Thyroid gland (tissue), 4 donors: ENCODE measurements at regions not wholly inside any gene's neighbourhood (a gene's known extent, or its start where the extent isn't known, plus 50 kb on each side); places are given as distances from the start of the nearest gene placed in this dataset.

Source experiments
- DNase-seq, 2 donors: peaks; one replicate each; pipeline ENCODE4 v3.0.0-alpha.2; 2019
- H3K27ac ChIP-seq, 3 donors: fragments of 200-600 bp; sonication (generic); 1 replicate in 2 of 3; 2 replicates in 1 of 3; pipeline ENCODE4 v1.5.1; 2016 to 2019; ENCODE audit warnings: mild to moderate bottlenecking in 1 of 3, moderate library complexity in 1 of 3
- H3K27me3 ChIP-seq: fragments of 200-600 bp; sonication (generic); one replicate; pipeline ENCODE4 v1.5.1; 2019
- H3K36me3 ChIP-seq, 2 donors: fragments of 200-600 bp; sonication (generic); one replicate each; pipeline ENCODE4 v1.5.1; 2016 to 2019
- H3K4me1 ChIP-seq, 2 donors: fragments of 200-600 bp; sonication (generic); one replicate each; pipeline ENCODE4 v1.5.1; 2017 to 2019
- H3K4me3 ChIP-seq, 3 donors: fragments of 200-600 bp; sonication (generic); replicated peaks in 1 of 3; 1 replicate in 2 of 3; 2 replicates in 1 of 3; pipeline ENCODE4 v1.5.1; 2016; ENCODE audit warnings: mild to moderate bottlenecking in 1 of 3
- H3K9me3 ChIP-seq: fragments of 200-600 bp; sonication (generic); one replicate; pipeline ENCODE4 v1.5.1; 2017
- CTCF ChIP-seq, 6 experiments: fragments of 200-600 bp in 3 of 6; fragments of 450-650 bp in 3 of 6; sonication (generic) in 3 of 6; IDR thresholded peaks; one replicate each; pipeline ENCODE4 v1.5.1; 2016 to 2019; ENCODE audit warnings: antibody characterized with exemption in 6 of 6, mild to moderate bottlenecking in 2 of 6, inconsistent platforms in 1 of 6, moderate library complexity in 1 of 6
- POLR2A ChIP-seq, 2 donors: fragments of 450-650 bp; IDR thresholded peaks; one replicate each; pipeline ENCODE4 v1.6.1; 2017; ENCODE audit warnings: antibody characterized with exemption in 2 of 2, mild to moderate bottlenecking in 2 of 2, moderate library complexity in 1 of 2
- whole genome bisulfite sequencing, 2 donors: methylation state at CpG; one replicate each; pipeline ENCODE4 v1.1.5; 2017; 5-methylcytosine and 5-hydroxymethylcytosine counted together
- intact Hi-C: fragments of 100-400 bp; cut with DNase I; formaldehyde crosslinking; loops from one replicate; pipeline ENCODE4 v1.15.1; 2023

GRCh38 chr2:167857416-167857815 is 390.0 kb downstream of the STK39 start:
- Histone ChIP-seq H3K36me3 (no peaks in the 10 kb centered on the region), H3K27ac (no peak overlapping the region), H3K4me1 (no peaks in the 10 kb centered on the region), H3K9me3 (no peaks in the 10 kb centered on the region), H3K27me3 (no peaks in the 10 kb centered on the region), H3K4me3 (no peak overlapping the region)
- DNase-seq = no peak
- intact Hi-C loops = no loop called here
- 51 to 69% methylated on average over 1 of the region's 1 CpG for WGBS, 2 donors
- TF ChIP-seq POLR2A (IDR thresholded peaks at IDR 0.05) = no peak
- no peak for TF ChIP-seq CTCF (IDR thresholded peaks at IDR 0.05)

- Histone ChIP-seq H3K9me3 (no peaks in the 10 kb centered on the region), H3K36me3 (no peaks in the 10 kb centered on the region), H3K27ac (no peak overlapping the region), H3K27me3 (no peaks in the 10 kb centered on the region), H3K4me1 (no peaks in the 10 kb centered on the region), H3K4me3 (no peak overlapping the region)
- no peak for TF ChIP-seq CTCF (IDR thresholded peaks at IDR 0.05)
- TF ChIP-seq POLR2A (IDR thresholded peaks at IDR 0.05) = no peak
- no peak for DNase-seq
- intact Hi-C loops = no loop called here
Observed at GRCh38 chr2:167856190-167856589, 391.2 kb downstream of the STK39 start.

- Histone ChIP-seq H3K27ac (no peak overlapping the region), H3K4me3 (no peak overlapping the region), H3K27me3 (no peaks in the 10 kb centered on the region), H3K4me1 (no peaks in the 10 kb centered on the region), H3K36me3 (no peaks in the 10 kb centered on the region), H3K9me3 (no peaks in the 10 kb centered on the region)
- intact Hi-C loops = no loop called here
- TF ChIP-seq CTCF (IDR thresholded peaks at IDR 0.05) (no peak), POLR2A (IDR thresholded peaks at IDR 0.05) (no peak)
- 92 to 96% methylated on average over 2 of the region's 2 CpGs for WGBS, 2 donors
- no peak for DNase-seq
Observed at GRCh38 chr2:167855211-167855610, 392.2 kb downstream of the STK39 start.

GRCh38 chr2:167853717-167854116 is 393.7 kb downstream of the STK39 start:
- no peak for DNase-seq
- no peaks in the 10 kb centered on the region for H3K36me3 ChIP-seq
- no peaks in the 10 kb centered on the region for H3K9me3 ChIP-seq
- intact Hi-C loops = no loop called here
- no peak overlapping the region for H3K4me3 ChIP-seq
- no peaks in the 10 kb centered on the region for H3K4me1 ChIP-seq
- 95 to 97% methylated on average over 1 of the region's 1 CpG for WGBS, 2 donors
- no peaks in the 10 kb centered on the region for H3K27me3 ChIP-seq
- no peak overlapping the region for H3K27ac ChIP-seq
- TF ChIP-seq POLR2A (IDR thresholded peaks at IDR 0.05) = no peak
- TF ChIP-seq CTCF (IDR thresholded peaks at IDR 0.05) = no peak

- Histone ChIP-seq H3K27me3 (no peaks in the 10 kb centered on the region), H3K4me1 (no peaks in the 10 kb centered on the region), H3K9me3 (no peaks in the 10 kb centered on the region), H3K36me3 (no peaks in the 10 kb centered on the region), H3K4me3 (no peak overlapping the region), H3K27ac (no peak overlapping the region)
- 16 to 48% methylated on average over 1 of the region's 1 CpG for WGBS, 2 donors
- intact Hi-C loops = no loop called here
- no peak for DNase-seq
- TF ChIP-seq CTCF (IDR thresholded peaks at IDR 0.05) = no peak
- no peak for TF ChIP-seq POLR2A (IDR thresholded peaks at IDR 0.05)
Observed at GRCh38 chr2:167851876-167852275, 395.5 kb downstream of the STK39 start.
